GM20431 (cell line): ENCODE measurements at regions not wholly inside any gene's neighbourhood (a gene's known extent, or its start where the extent isn't known, plus 50 kb on each side); places are given as distances from the start of the nearest gene placed in this dataset.

ENCODE experiments used
- in situ Hi-C: fragments of 300-500 bp; cut with MseI, MboI; formaldehyde crosslinking; loops from one replicate; pipeline ENCODE4 v1.15.0; 2020; ENCODE audit warnings: low sequenced_read_pairs; ENCODE audit not compliant: unreplicated experiment

DNA sequence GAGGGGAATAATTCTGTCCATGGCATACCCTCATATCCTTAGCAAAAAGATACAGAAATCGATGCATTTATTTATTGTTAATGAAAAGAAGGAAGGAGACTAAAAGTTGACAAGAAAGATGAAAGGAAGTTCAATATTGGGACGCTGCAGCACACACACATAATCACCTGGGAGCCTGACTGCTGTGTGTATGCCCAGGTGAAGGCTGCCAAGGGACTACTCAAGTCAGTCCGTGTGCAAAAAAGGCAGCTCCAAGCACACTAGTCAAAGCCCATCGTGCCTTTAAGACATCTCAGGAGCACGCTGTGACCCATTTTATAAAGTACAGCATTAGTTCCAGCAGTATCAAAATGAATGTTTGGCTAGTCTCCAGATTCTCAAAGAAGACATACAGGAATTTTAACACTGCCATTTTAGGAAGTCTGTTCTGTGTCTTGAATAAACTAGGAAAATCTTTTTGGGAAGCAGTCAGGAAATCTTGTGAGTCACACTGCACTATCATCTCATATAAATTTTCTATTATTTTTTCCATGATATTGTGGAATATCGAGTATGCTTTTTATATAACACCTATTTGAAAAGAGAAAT is 363.9 kb downstream of the GASK1B start:
- in situ Hi-C loops, result no loop called here

DNA sequence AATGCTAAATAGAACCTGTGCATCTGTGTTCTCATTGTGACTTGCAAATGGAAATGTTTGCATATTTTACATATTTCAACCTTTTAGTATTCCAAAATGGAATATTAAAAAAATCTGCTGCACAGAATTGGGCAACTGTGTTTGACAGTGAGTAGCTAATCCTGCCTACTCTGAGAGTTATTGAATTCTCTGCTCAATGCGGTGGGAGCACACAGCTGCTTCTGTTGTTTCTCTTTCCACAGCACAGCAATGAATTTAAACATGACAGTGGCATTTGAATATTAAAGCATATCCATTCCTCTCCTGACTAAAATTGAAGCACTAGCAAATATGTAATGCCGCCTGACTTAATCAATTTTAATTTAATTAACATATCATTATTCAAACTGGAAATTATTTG is 366.6 kb downstream of the GASK1B start:
- in situ Hi-C loops, result no loop called here

DNA sequence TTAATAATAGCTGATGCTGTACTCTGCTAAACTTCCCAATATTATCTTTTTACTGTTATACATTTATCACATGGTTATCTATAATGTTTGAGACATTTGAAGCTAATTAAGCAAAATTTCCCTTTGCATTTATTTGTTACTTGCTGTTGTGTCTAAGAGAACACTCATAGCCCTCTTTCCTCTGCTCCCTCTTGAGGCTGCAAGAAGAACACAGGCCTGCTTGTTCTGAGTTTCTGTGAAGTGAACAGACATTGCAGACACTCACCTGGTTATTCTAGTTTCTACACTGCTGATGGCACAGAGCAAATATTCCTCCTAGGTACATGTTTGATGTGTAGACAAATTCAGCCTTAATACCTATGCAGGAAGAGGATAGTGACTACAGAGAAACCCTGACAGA is 367.8 kb downstream of the GASK1B start:
- in situ Hi-C loops, result no loop called here

DNA sequence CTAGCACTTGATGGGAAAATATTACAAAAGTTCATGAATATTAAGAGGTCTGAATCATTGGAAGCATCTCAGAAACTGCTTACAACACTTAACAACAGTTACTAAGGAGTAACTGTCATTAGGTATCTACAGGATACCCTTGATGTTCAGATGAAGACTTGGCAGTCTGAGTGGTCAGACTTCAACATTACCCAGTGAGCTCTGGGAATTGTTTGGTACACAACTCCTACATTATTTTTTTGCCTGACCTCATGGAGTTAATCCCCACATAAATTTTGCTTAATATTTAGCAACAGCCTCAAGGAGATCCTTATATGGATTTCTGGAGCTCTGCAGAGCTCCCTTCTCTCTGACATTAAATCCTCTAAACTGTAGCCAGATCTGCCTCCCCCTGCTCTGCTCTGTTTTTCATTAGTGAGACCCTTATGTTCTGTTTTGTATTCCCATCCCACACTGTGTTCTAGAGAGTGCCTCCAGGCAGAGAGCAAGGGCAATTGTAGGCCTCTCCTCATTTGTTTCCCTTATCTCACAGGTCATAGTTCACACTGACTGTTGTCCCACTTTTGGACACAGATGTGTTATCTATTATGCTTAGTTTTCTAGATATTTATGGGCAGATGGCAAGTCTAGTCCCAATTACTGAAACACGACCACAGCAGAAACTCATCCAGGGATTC is 368.8 kb downstream of the GASK1B start:
- in situ Hi-C loops, result no loop called here

DNA sequence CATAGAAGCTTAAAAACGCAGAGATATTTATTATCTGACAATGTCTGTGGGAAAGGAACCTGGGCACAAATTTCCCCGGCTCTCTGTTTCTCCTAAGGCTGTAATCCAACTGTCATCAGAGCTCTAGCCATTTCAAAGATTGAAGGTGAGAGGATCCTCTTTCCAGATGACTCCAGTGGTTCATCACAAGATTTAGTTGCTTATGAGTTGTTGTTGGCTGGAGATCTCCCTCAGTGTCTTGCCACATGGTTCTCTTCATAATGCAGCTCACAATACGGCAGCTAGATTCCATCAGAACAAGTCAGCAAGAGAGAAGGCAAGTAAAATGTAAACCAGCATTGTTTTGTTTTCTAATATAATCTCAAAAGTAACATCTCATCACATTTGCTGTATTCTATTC is 369.4 kb downstream of the GASK1B start:
- in situ Hi-C loops, result no loop called here

- in situ Hi-C loops, result no loop called here
These were observed 377.3 kb downstream of the GASK1B start for GRCh38 chr4:157795495-157795894.

- in situ Hi-C loops, result no loop called here
These were observed 380.1 kb downstream of the GASK1B start for GRCh38 chr4:157792716-157793115.

GRCh38 chr4:157791236-157791635 is 381.6 kb downstream of the GASK1B start:
- in situ Hi-C loops, result no loop called here

DNA sequence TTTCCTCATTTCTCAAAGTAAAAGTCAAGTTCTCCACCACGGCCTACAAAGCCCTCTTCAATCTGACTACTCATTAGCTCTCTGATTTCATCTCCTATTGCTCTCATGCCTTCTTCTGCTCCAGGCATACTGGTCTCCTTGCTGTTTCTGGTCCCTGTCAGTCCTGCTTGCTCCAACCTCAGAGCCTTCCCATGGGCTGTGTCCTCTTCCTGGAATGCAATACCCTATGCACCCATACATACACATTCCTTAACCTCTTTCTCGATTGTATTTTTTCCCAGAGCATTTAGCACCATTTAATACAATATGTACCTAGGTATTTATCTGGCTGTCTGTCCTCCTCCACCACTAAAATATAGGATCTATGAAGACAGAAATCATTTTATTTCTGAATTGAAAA is 385.2 kb downstream of the GASK1B start:
- in situ Hi-C loops, result no loop called here

DNA sequence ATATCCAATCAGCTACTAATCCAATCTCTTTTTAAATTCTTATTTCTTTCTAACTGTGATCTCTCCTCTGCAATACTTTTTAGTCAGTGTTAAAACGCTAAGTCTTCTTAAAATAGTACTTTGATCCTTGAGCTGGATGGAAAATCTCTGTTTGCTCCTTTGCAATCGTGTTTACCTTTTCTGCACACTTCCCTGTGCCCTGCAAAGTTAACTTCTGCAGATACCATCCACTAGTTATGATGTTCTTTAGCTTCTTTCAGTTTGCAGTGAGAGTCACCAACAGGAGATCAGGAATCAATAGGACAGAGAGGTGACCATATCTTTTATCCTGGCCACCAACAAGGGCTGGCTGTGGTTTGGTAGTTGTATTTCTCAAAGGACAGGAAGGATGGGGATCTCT is 391.5 kb downstream of the GASK1B start:
- in situ Hi-C loops, result no loop called here

DNA sequence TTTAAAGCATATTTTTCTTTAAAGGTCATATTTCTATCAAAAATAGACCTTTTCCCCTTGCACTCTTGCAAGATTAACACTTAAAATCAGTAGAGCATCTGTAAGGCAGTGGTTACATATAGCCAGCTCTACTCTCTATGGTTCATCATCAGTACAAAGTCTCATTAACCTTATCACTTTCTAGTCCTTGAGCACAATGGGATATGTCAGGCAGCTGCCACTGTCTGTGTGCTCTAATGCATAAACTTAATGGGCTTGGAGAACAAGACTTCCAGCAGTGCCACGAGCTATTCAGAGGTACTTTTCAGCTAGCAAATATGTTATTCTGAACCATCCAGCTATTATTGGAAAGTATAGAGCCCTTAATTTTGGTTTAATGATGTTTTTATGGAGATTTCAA is 393.7 kb downstream of the GASK1B start:
- in situ Hi-C loops, result no loop called here

- in situ Hi-C loops, result no loop called here
These were observed 395.8 kb downstream of the GASK1B start for GRCh38 chr4:157776930-157777528.

GRCh38 chr4:157775971-157776370 is 396.9 kb downstream of the GASK1B start:
- in situ Hi-C loops, result no loop called here

DNA sequence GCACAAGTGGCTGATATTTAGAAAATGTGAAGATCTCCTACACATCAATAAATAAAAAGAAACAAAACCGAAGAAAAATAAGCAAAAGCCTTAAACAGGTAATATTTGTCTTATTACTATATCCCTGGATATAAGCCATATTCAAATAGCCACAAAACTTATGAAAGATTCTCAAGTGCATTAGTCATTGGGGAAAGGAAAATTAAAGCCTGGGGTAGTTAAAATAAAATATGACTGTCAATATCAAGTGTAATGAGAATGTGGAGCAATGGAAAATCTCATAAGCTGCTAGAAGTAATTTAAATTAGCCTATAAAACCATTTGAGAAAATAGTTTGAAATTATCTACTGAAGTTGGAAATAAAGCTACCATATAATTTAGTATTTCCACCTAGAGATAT is 399.9 kb downstream of the GASK1B start:
- in situ Hi-C loops, result no loop called here

DNA sequence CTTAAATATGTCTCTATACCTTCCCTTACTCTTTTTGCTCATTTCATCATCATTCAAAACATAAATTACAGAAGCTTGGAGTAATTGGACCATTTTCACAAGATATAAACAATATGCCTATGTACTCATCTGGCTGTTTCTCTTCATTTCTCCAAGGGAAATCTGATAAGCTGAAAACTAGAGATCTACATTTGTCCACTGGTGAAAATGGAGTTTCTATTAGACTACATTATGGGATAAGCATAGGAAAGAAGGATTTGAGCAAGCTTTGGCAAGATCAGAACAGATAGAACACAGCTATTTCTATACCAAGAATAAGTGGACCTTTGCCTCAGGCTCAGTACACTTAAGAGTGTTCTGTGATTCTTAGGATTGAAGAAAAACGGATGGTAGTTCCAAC is 404.4 kb downstream of the GASK1B start:
- in situ Hi-C loops, result no loop called here

- in situ Hi-C loops, result no loop called here
These were observed 409.3 kb downstream of the GASK1B start for GRCh38 chr4:157763490-157763889.

DNA sequence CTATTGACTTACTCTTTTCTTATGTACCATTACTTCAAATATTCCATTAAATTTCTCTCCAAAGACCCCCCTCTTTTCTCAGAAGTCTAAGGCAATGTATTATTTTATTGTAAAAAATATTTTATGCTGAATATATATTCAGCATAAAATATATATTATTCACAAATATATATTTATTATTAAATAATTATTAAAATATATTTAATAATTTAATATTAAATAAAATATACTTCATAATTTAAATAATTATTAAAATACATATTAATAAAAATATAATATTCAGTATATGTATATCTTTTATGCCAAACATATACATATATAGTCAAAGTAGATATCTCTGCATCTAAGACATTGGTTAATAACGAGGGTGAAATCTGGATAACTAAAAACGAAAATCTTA is 418.4 kb downstream of the GASK1B start:
- in situ Hi-C loops, result no loop called here

DNA sequence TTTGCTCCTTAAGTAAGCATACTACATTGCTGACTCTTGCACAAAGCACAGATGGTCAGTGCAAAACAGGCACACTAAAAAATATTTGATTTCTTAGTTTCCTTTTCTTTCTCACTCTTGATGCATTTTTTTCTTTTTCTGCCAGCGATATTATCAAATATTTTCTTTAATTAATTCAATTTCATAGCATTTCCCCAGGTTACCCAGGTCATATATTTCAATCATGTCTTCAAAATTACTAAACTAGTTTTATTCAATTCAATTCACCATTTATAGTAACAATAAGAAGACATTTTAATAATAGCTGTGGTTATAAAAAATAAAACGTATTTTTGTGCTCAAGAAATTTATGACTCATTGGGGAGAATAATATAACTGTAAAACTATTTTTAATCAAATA is 421.2 kb downstream of the GASK1B start:
- in situ Hi-C loops, result no loop called here

GRCh38 chr4:157741642-157742041 is 431.2 kb downstream of the GASK1B start:
- in situ Hi-C loops, result no loop called here

GRCh38 chr4:157739242-157739641 is 433.6 kb downstream of the GASK1B start:
- in situ Hi-C loops, result no loop called here

DNA sequence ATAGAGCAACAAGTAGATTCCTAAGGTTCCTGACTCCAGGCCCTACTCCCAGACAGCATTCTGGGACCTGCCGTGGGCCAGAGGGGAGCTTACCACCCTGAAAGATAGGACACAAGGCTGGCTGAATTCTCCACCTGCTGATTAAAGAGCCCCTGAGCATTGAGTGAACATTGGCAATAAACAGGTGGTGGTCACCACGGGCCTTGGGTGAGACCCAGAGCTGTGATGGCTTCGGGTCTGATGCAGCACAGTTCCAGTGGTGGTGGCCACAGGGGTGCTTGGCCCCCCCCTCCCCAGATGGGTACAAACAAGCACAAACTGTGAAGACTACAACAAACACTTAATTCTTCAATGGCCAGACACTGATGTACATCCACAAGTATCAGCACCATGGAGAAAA is 444.6 kb downstream of the GASK1B start:
- in situ Hi-C loops, result no loop called here

- in situ Hi-C loops, result no loop called here
These were observed 445.7 kb downstream of the GASK1B start for GRCh38 chr4:157727163-157727562.
